Central memory CD8-positive, alpha-beta T cell (primary cell): ENCODE measurements at regions not wholly inside any gene's neighbourhood (a gene's known extent, or its start where the extent isn't known, plus 50 kb on each side); places are given as distances from the start of the nearest gene placed in this dataset.

ENCODE experiments used
- ATAC-seq: fragments of 150-1000 bp; cut with Tn5 transposase; replicated peaks from 2 replicates; pipeline ENCODE4 v1.10.0; 2022; ENCODE audit warnings: mild to moderate bottlenecking, moderate FRiP score, moderate number of reproducible peaks; ENCODE audit not compliant: poor library complexity, severe bottlenecking; ENCODE audit errors: extremely low read depth
- DNase-seq, 2 donors: peaks; one replicate each; pipeline ENCODE4 v3.0.0; 2021; ENCODE audit warnings: low spot score in 2 of 2
- H3K27ac Mint-ChIP-seq: one replicate; pipeline ENCODE4 v1.8.0; 2022; ENCODE audit warnings: low read depth, mild to moderate bottlenecking, moderate library complexity, mixed read lengths
- H3K27me3 Mint-ChIP-seq: one replicate; pipeline ENCODE4 v1.8.0; 2022; ENCODE audit warnings: mixed read lengths
- H3K36me3 Mint-ChIP-seq: one replicate; pipeline ENCODE4 v1.8.0; 2022; ENCODE audit warnings: mild to moderate bottlenecking, moderate library complexity, mixed read lengths; ENCODE audit not compliant: insufficient read depth
- H3K4me1 Mint-ChIP-seq: one replicate; pipeline ENCODE4 v1.8.0; 2022; ENCODE audit warnings: mixed read lengths
- H3K4me3 Mint-ChIP-seq: one replicate; pipeline ENCODE4 v1.8.0; 2022; ENCODE audit warnings: mild to moderate bottlenecking, moderate library complexity, mixed read lengths
- H3K9me3 Mint-ChIP-seq: one replicate; pipeline ENCODE4 v1.8.0; 2022; ENCODE audit warnings: mixed read lengths

- no peaks in the 10 kb centered on the region for H3K36me3 Mint-ChIP-seq
- no peaks in the 10 kb centered on the region for H3K27me3 Mint-ChIP-seq
- no peaks in the 10 kb centered on the region for H3K4me1 Mint-ChIP-seq
- no peak overlapping the region for H3K4me3 Mint-ChIP-seq
- H3K27ac Mint-ChIP-seq, result no peak overlapping the region
- no peak for DNase-seq
- ATAC-seq, result no peak
- H3K9me3 Mint-ChIP-seq, result peaks cover 9% of the 10 kb centered on the region
Measured at GRCh38 chr2:104635608-104636007, 218.3 kb upstream of the POU3F3 start.

- no peaks in the 10 kb centered on the region for H3K27me3 Mint-ChIP-seq
- H3K27ac Mint-ChIP-seq, result no peak overlapping the region
- no peak for DNase-seq
- no peak for ATAC-seq
- H3K9me3 Mint-ChIP-seq, result peaks cover 16% of the 10 kb centered on the region
- H3K36me3 Mint-ChIP-seq, result no peaks in the 10 kb centered on the region
- H3K4me1 Mint-ChIP-seq, result no peaks in the 10 kb centered on the region
- H3K4me3 Mint-ChIP-seq, result no peak overlapping the region
Measured at GRCh38 chr2:104638190-104638858, 215.6 kb upstream of the POU3F3 start.

GRCh38 chr2:104638859-104639202, 215.1 kb upstream of the POU3F3 start:
- H3K4me3 Mint-ChIP-seq, result no peak overlapping the region
- no peaks in the 10 kb centered on the region for H3K27me3 Mint-ChIP-seq
- no peak for DNase-seq
- H3K27ac Mint-ChIP-seq, result no peak overlapping the region
- peaks cover 13% of the 10 kb centered on the region for H3K9me3 Mint-ChIP-seq
- H3K36me3 Mint-ChIP-seq, result no peaks in the 10 kb centered on the region
- H3K4me1 Mint-ChIP-seq, result no peaks in the 10 kb centered on the region
- ATAC-seq, result no peak

- H3K9me3 Mint-ChIP-seq, result peaks cover 10% of the 10 kb centered on the region
- DNase-seq (no peak), ATAC-seq (no peak)
- H3K27ac Mint-ChIP-seq, result no peak overlapping the region
- H3K4me1 Mint-ChIP-seq, result no peaks in the 10 kb centered on the region
- no peaks in the 10 kb centered on the region for H3K27me3 Mint-ChIP-seq
- no peak overlapping the region for H3K4me3 Mint-ChIP-seq
- H3K36me3 Mint-ChIP-seq, result no peaks in the 10 kb centered on the region
Measured at GRCh38 chr2:104641786-104642185, 212.1 kb upstream of the POU3F3 start.

GRCh38 chr2:104648376-104648775, 205.5 kb upstream of the POU3F3 start:
- ATAC-seq (no peak), DNase-seq (no peak)
- Mint-ChIP-seq H3K36me3 (no peaks in the 10 kb centered on the region), H3K4me3 (no peak overlapping the region), H3K4me1 (no peaks in the 10 kb centered on the region), H3K9me3 (peaks cover 9% of the 10 kb centered on the region), H3K27ac (no peak overlapping the region), H3K27me3 (no peaks in the 10 kb centered on the region)

GRCh38 chr2:104649866-104650265, 204.0 kb upstream of the POU3F3 start:
- no peak for DNase-seq
- ATAC-seq, result no peak
- Mint-ChIP-seq H3K27me3 (no peaks in the 10 kb centered on the region), H3K27ac (no peak overlapping the region), H3K4me3 (no peak overlapping the region), H3K9me3 (peaks cover 11% of the 10 kb centered on the region), H3K4me1 (no peaks in the 10 kb centered on the region), H3K36me3 (no peaks in the 10 kb centered on the region)

- Mint-ChIP-seq H3K27me3 (no peaks in the 10 kb centered on the region), H3K27ac (no peak overlapping the region), H3K36me3 (no peaks in the 10 kb centered on the region), H3K4me1 (no peaks in the 10 kb centered on the region), H3K4me3 (no peak overlapping the region), H3K9me3 (peaks cover 11% of the 10 kb centered on the region)
- DNase-seq (no peak), ATAC-seq (no peak)
Measured at GRCh38 chr2:104650405-104650996, 203.4 kb upstream of the POU3F3 start.

- ATAC-seq (no peak), DNase-seq (no peak)
- peaks cover 10% of the 10 kb centered on the region for H3K27me3 Mint-ChIP-seq
- peaks cover 14% of the 10 kb centered on the region for H3K9me3 Mint-ChIP-seq
- H3K4me1 Mint-ChIP-seq, result peaks cover 6% of the 10 kb centered on the region
- H3K36me3 Mint-ChIP-seq, result no peaks in the 10 kb centered on the region
- no peak overlapping the region for H3K4me3 Mint-ChIP-seq
- H3K27ac Mint-ChIP-seq, result no peak overlapping the region
Measured at GRCh38 chr2:104654811-104655210, 199.1 kb upstream of the POU3F3 start.

GRCh38 chr2:104656571-104657163, 197.2 kb upstream of the POU3F3 start:
- Mint-ChIP-seq H3K4me3 (no peak overlapping the region), H3K9me3 (peaks cover 14% of the 10 kb centered on the region), H3K36me3 (no peaks in the 10 kb centered on the region), H3K27ac (no peak overlapping the region), H3K27me3 (peaks cover 10% of the 10 kb centered on the region), H3K4me1 (peaks cover 6% of the 10 kb centered on the region)
- no peak for ATAC-seq
- DNase-seq, result no peak

- Mint-ChIP-seq H3K36me3 (no peaks in the 10 kb centered on the region), H3K9me3 (peaks cover 12% of the 10 kb centered on the region), H3K4me1 (peaks cover 6% of the 10 kb centered on the region), H3K27ac (no peak overlapping the region), H3K4me3 (no peak overlapping the region), H3K27me3 (peaks cover 10% of the 10 kb centered on the region)
- no peak for ATAC-seq
- DNase-seq, result no peak
Measured at GRCh38 chr2:104658144-104658835, 195.6 kb upstream of the POU3F3 start.

GRCh38 chr2:104658904-104659591, 194.9 kb upstream of the POU3F3 start:
- Mint-ChIP-seq H3K4me3 (no peak overlapping the region), H3K9me3 (peaks cover 9% of the 10 kb centered on the region), H3K36me3 (no peaks in the 10 kb centered on the region), H3K4me1 (peaks cover 6% of the 10 kb centered on the region), H3K27ac (no peak overlapping the region), H3K27me3 (peaks cover 10% of the 10 kb centered on the region)
- no peak for DNase-seq
- ATAC-seq, result no peak

GRCh38 chr2:104660991-104661390, 192.9 kb upstream of the POU3F3 start:
- H3K4me3 Mint-ChIP-seq, result no peak overlapping the region
- no peaks in the 10 kb centered on the region for H3K36me3 Mint-ChIP-seq
- ATAC-seq (no peak), DNase-seq (no peak)
- peaks cover 10% of the 10 kb centered on the region for H3K27me3 Mint-ChIP-seq
- peaks cover 6% of the 10 kb centered on the region for H3K4me1 Mint-ChIP-seq
- H3K27ac Mint-ChIP-seq, result no peak overlapping the region
- peaks cover 9% of the 10 kb centered on the region for H3K9me3 Mint-ChIP-seq
